ENCODE measurements at regions not wholly inside any gene's neighbourhood (a gene's known extent, or its start where the extent isn't known, plus 50 kb on each side); places are given as distances from the start of the nearest gene placed in this dataset.

DNA sequence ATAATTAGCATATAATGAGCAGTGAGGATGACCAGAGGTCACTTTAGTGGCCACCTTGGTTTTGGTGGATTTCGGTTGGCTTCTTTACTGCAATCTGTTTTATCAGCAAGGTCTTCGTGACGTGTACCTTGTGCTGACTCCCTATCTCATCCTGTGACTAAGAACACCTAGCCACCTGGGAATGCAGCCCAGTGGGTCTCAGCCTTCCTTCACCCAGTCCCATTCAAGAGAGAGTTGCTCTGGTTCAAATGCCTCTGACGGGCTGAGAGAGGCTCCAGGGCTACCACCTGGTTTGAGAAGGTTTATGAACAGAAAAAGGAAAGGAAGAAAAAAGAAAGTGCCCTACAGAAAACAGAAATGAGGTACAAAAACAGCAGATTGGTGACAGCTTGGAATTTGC, 738.7 kb downstream of the SOCS6 start:
- no peak for DNase-seq (ENCODE audit: extremely low read depth in 1 of 2, low read depth in 1 of 2)

- no peak for DNase-seq (ENCODE audit: extremely low read depth in 1 of 2, low read depth in 1 of 2)
Measured at GRCh38 chr18:71025505-71026225, 736.8 kb downstream of the SOCS6 start.

GRCh38 chr18:71022389-71022788, 733.5 kb downstream of the SOCS6 start:
- DNase-seq (ENCODE audit: extremely low read depth in 1 of 2, low read depth in 1 of 2) = no peak

DNA sequence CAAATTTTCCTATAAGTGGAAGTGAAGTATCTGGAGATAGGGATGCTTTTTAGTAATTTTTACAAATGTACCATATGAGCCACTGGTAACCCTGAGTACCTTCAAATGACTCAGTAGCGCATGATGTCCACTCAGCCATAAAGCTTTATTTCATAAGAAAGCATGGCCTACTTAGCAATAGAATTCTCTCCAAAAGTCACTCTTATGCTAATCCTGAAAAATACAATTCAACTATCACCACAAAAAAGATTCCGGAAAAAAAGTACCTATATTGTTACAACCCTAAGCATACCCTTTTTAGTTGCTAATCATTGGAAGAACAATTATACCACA, 732.2 kb downstream of the SOCS6 start:
- no peak for DNase-seq (ENCODE audit: extremely low read depth in 1 of 2, low read depth in 1 of 2)

- DNase-seq (ENCODE audit: extremely low read depth in 1 of 2, low read depth in 1 of 2) = no peak
Measured at GRCh38 chr18:71020342-71021029, 731.6 kb downstream of the SOCS6 start.

DNA sequence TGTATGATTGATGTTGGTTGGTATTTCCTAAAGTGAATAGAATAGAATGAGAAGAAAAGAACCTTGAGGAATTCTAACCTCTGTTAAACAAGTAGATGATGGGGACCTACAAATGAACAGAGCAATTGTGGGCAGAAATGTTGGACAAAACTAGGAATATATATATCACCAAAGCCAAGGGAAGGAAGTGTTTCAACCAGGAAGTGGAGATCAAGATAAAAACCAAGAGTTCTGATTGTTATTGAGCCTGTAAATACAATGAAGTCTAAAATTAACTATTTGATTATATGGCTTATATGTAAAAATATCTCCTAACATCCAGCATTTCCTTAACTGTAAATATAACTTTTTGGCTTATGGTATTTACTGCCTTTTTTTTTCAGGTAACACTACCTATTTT, 730.0 kb downstream of the SOCS6 start:
- DNase-seq (ENCODE audit: extremely low read depth in 1 of 2, low read depth in 1 of 2) = no peak

DNA sequence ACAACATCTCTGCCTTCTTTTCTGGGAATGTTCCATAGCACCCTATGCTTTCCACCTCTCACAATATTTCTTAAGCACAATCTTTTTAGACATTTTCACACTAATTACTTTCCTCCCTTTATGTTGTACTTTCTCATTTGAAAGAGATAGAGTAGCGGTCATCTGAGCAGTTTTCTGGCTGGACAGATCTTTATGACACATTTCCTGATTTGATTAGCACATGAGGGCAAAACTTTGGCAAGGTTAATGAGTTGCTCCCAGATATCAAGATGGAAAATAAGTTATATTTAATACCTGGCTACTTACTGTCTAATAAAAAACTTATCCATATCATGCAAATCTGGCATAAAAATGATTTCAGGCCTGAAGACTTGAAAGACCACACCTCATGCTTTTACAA, 723.9 kb downstream of the SOCS6 start:
- no peak for DNase-seq (ENCODE audit: extremely low read depth in 1 of 2, low read depth in 1 of 2)

- no peak for DNase-seq (ENCODE audit: extremely low read depth in 1 of 2, low read depth in 1 of 2)
Measured at GRCh38 chr18:71011389-71011788, 722.5 kb downstream of the SOCS6 start.

DNA sequence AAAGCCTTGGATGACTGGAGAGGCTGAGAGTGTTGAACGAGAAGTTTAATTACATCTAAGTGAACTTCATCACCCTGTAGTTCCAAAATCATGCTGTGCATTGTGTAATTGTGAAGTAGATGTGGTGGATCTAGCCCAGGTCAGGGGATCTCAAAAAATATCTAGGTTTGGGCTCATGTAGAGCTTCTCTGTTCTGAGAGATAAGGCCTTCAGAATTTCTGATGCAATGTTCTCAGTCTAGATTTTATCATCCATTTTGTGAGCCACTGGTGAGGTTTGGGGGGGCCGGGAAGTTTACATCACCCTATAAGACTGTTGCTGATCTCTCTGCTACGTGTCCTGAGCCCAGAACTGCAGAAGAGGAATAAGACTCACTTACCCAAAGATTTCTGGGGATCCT, 719.4 kb downstream of the SOCS6 start:
- no peak for DNase-seq (ENCODE audit: extremely low read depth in 1 of 2, low read depth in 1 of 2)

DNA sequence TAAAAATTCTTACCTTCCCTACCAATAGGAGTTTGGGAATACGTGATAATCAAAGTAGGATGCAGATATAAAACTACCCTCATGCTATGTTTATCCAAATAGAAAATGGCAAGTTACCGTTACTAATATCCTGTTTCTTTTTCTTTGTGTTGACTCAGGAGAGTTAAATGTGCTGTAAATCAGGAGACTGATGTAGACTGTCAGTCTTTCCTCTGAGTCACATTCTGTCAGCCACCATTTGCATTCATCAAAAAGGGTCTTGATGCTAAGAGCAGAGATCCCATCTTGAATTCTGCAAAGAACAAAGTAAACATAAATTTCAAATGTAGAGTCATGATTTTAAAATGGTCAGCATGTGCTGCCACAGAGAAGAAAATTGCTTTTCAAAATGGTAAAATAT, 712.8 kb downstream of the SOCS6 start:
- no peak for DNase-seq (ENCODE audit: extremely low read depth in 1 of 2, low read depth in 1 of 2)

GRCh38 chr18:70998490-70998889, 709.6 kb downstream of the SOCS6 start:
- no peak for DNase-seq (ENCODE audit: extremely low read depth in 1 of 2, low read depth in 1 of 2)

DNA sequence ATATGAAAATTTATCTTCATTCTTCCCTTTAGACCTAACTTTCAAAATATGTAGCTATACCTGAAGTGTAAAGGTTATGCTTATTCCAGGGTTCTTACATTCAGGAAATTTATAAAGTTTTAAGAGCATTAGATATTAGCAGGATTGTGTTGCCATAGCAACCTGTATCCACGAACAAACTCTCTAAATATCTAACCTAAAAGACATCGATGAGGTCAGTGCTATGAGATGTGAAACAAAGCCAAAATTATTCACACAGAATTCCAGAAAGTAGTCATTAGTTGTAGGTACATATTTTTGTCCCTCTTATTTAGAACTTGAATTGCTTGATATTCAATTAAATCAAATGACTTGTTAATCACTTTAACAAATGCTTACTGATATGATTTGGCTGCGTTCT, 705.3 kb downstream of the SOCS6 start:
- DNase-seq (ENCODE audit: extremely low read depth in 1 of 2, low read depth in 1 of 2) = no peak

DNA sequence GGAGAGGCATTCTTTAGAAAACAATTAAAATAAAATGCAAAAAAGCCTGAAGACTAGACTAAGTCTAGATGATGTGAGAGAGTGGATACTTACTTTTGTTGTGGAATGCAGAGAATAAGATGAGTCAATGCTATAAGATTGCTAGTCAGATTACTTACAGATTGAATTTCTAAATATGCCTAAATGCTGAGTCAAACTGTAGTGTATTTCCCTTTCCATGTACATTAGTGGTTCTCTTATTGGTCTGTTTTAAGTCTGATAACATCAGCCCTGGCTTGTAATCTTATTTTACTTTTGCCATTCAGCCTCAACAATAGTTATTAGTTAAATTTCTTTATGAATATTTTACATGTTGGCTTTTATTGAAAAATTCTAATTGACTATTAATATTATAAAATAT, 702.7 kb downstream of the SOCS6 start:
- DNase-seq (ENCODE audit: extremely low read depth in 1 of 2, low read depth in 1 of 2) = no peak

- DNase-seq (ENCODE audit: extremely low read depth in 1 of 2, low read depth in 1 of 2) = no peak
Measured at GRCh38 chr18:70985948-70986347, 697.1 kb downstream of the SOCS6 start.

DNA sequence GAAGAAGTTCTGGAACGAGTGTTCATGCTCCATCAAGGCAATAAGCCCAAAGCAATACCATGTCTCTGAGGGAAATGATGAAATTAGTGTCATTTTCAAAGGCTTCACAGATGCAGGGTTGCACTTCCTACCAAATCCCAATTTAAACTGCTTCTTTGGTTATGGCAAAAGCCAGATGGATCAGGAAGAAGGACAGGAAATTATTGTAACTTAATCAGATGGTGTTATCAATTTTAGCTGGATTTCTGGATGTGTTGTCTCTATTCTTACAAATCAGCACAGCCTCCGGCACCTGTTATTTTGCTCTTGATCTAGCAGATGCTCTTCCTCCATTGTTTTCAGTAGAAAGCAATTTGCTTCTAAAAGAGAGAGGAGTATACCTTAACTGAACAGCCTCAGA, 693.4 kb downstream of the SOCS6 start:
- DNase-seq (ENCODE audit: extremely low read depth in 1 of 2, low read depth in 1 of 2) = no peak

- no peak for DNase-seq (ENCODE audit: extremely low read depth in 1 of 2, low read depth in 1 of 2)
Measured at GRCh38 chr18:70981400-70982140, 692.7 kb downstream of the SOCS6 start.

- DNase-seq (ENCODE audit: extremely low read depth in 1 of 2, low read depth in 1 of 2) = no peak
Measured at GRCh38 chr18:70973626-70974025, 684.8 kb downstream of the SOCS6 start.

DNA sequence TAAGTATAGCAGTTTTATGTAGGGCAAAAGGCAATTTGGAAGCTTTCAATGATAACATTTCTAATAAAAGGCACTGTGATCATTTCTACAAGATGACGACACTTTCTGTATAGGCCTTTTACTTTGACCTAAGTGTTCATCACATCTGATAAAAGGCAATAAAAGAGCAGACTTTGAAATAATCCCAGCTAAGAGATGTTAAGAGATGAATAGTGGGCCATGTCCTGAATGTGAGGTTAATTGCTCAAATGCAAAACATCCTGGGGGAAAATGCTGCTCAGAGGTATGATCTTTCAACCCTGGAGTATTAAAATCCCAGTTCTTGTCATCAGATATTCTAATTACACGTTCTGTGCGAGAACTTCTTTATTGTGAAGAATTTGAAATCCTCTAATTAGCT, 677.6 kb downstream of the SOCS6 start:
- no peak for DNase-seq (ENCODE audit: extremely low read depth in 1 of 2, low read depth in 1 of 2)

GRCh38 chr18:70961939-70962338, 673.1 kb downstream of the SOCS6 start:
- DNase-seq (ENCODE audit: extremely low read depth in 1 of 2, low read depth in 1 of 2) = no peak

GRCh38 chr18:70956554-70956953, 667.7 kb downstream of the SOCS6 start:
- DNase-seq (ENCODE audit: extremely low read depth in 1 of 2, low read depth in 1 of 2) = no peak

- no peak for DNase-seq (ENCODE audit: extremely low read depth in 1 of 2, low read depth in 1 of 2)
Measured at GRCh38 chr18:70936160-70936559, 647.3 kb downstream of the SOCS6 start.

Measured in stimulated activated CD8-positive, alpha-beta memory T cell treated with anti-CD3 and anti-CD28 coated beads, Interleukin-7, amount 100 ng/mL, for 48 hours (primary cell).